Heart left ventricle (tissue), 13 donors: ENCODE measurements at regions not wholly inside any gene's neighbourhood (a gene's known extent, or its start where the extent isn't known, plus 50 kb on each side); places are given as distances from the start of the nearest gene placed in this dataset.

ENCODE experiments used
- POLR2A ChIP-seq, 2 donors: fragments of 450-650 bp; IDR thresholded peaks; one replicate each; pipeline ENCODE4 v1.6.1; 2017; ENCODE audit warnings: antibody characterized with exemption in 2 of 2, mild to moderate bottlenecking in 2 of 2, moderate library complexity in 2 of 2
- TF ChIP-seq, protein P1 (sequence below), 12 donors: fragments of 200-600 bp; sonication (generic) in 4 of 12; IDR thresholded peaks; one replicate each; pipeline versions ENCODE4 v1.5.0 to v1.8.0; 2018 to 2022; ENCODE audit warnings: antibody characterized with exemption in 12 of 12, mild to moderate bottlenecking in 5 of 12
- donor health status: ischemic (EF 13 %, LVEDD 7.1; RV severe dilation, severe dysfunction).
- donor health status: DM: no; HTN: yes; CAD: no.
- donor health status: DM: no; HTN: no; CAD: no.
- donor health status: ischemic (EF 25% LVEDD 6.9; RV normal size, moderate dysfunction).
- donor health status: ischemic (EF 25% LVEDD 5.7; RV mildly dilated, moderate dysfunction).
- donor health status: ischemic (EF 35%, LVEDD 5.7; RV mildly dilated, moderate dysfunction).
- donor health status: nonischemic (EF 11% LVEDD 7.7; RV severe dilation, severe dysfunction).
- donor health status: DM: yes; HTN: yes; CAD: no.
- donor health status: PGD.
- donor health status: ischemic (EF 29% LVEDD 5.4; RV normal size, mild dysfunction).
- donor health status: nonischemic (EF 23%, LVEDD 6.1; RV moderate dilation, normal function).

DNA sequence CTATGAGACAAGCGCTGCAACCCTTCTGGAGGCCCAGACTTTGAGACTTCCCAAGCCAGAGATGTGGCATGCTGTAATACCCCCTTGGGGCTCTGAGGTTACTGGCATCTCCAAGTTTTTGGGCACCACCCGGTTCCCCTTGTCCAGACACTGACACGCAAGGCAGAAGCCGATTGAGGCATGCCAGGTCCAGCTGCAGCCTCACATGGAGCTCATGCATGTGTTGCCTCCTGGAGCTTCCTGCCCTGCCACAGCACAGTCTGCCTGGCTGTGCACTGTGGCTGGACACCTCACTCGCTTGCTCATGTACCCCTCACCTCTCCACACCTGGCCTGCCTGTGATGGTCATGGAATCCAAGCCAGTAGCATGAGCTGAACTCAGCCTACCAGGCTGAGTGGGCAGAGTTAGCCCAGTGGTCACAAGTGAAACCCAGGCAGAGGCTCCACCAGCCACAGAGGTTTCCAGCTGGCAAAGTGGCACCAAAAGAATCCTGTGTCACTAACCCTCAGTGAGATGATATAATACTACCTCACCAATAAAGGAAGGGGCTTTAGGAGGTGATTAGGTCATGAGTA, 789.2 kb upstream of the INTU start:
- TF ChIP-seq, protein P1, sequence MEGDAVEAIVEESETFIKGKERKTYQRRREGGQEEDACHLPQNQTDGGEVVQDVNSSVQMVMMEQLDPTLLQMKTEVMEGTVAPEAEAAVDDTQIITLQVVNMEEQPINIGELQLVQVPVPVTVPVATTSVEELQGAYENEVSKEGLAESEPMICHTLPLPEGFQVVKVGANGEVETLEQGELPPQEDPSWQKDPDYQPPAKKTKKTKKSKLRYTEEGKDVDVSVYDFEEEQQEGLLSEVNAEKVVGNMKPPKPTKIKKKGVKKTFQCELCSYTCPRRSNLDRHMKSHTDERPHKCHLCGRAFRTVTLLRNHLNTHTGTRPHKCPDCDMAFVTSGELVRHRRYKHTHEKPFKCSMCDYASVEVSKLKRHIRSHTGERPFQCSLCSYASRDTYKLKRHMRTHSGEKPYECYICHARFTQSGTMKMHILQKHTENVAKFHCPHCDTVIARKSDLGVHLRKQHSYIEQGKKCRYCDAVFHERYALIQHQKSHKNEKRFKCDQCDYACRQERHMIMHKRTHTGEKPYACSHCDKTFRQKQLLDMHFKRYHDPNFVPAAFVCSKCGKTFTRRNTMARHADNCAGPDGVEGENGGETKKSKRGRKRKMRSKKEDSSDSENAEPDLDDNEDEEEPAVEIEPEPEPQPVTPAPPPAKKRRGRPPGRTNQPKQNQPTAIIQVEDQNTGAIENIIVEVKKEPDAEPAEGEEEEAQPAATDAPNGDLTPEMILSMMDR (IDR thresholded peaks at IDR 0.05) = no peak
- no peak for TF ChIP-seq POLR2A (IDR thresholded peaks at IDR 0.05)
